Mucosa of rectum (tissue), 2 donors: ENCODE measurements at regions not wholly inside any gene's neighbourhood (a gene's known extent, or its start where the extent isn't known, plus 50 kb on each side); places are given as distances from the start of the nearest gene placed in this dataset.

Experiments used
- H3K27ac ChIP-seq, 2 donors: one replicate each; pipeline ENCODE4 v1.7.0; 2013; ENCODE audit warnings: inconsistent platforms in 2 of 2, low read depth in 2 of 2, low read length in 2 of 2
- H3K27me3 ChIP-seq, 2 donors: one replicate each; pipeline ENCODE4 v1.7.0; 2013; ENCODE audit warnings: low read length in 2 of 2; ENCODE audit not compliant: control insufficient read depth in 2 of 2, insufficient read depth in 2 of 2
- H3K36me3 ChIP-seq, 2 donors: one replicate each; pipeline ENCODE4 v1.7.0; 2013; ENCODE audit warnings: low read length in 2 of 2; ENCODE audit not compliant: control insufficient read depth in 2 of 2, insufficient read depth in 2 of 2
- H3K4me1 ChIP-seq, 2 donors: one replicate each; pipeline ENCODE4 v1.7.0; 2013; ENCODE audit warnings: low read length in 2 of 2, mild to moderate bottlenecking in 1 of 2; ENCODE audit not compliant: control insufficient read depth in 2 of 2, insufficient read depth in 2 of 2
- H3K4me3 ChIP-seq, 2 donors: one replicate each; pipeline ENCODE4 v1.7.0; 2013; ENCODE audit warnings: low read length in 2 of 2
- H3K9ac ChIP-seq, 2 donors: one replicate each; pipeline ENCODE4 v1.7.0; 2013; ENCODE audit warnings: low read length in 2 of 2, low read depth in 1 of 2, mild to moderate bottlenecking in 1 of 2
- H3K9me3 ChIP-seq, 2 donors: one replicate each; pipeline ENCODE4 v1.7.0; 2013; ENCODE audit warnings: low read length in 2 of 2; ENCODE audit not compliant: control insufficient read depth in 2 of 2
- donor health status: healthy.
- donor health status: Normal muscosa, but diverticular disease.

GRCh38 chr13:33510350-33510970 lies 224.9 kb upstream of the STARD13 start:
- Histone ChIP-seq H3K9ac (no peak overlapping the region), H3K9me3 (no peaks in the 10 kb centered on the region), H3K4me1 (peaks cover 0 to 9% of the 10 kb centered on the region in 2 donors), H3K27me3 (no peaks in the 10 kb centered on the region), H3K36me3 (no peaks in the 10 kb centered on the region), H3K4me3 (no peak overlapping the region), H3K27ac (peak overlapping the region; percentile 20 to 57)

GRCh38 chr13:33512880-33513554 lies 227.5 kb upstream of the STARD13 start:
- Histone ChIP-seq H3K4me3 (no peak overlapping the region), H3K27me3 (no peaks in the 10 kb centered on the region), H3K27ac (no peak overlapping the region), H3K4me1 (peaks cover 0 to 9% of the 10 kb centered on the region in 2 donors), H3K9ac (no peak overlapping the region), H3K36me3 (no peaks in the 10 kb centered on the region), H3K9me3 (no peaks in the 10 kb centered on the region)

GRCh38 chr13:33514362-33514761 lies 228.8 kb upstream of the STARD13 start:
- H3K4me1 ChIP-seq: peaks cover 0 to 6% of the 10 kb centered on the region in 2 donors
- no peak overlapping the region for H3K27ac ChIP-seq
- no peaks in the 10 kb centered on the region for H3K9me3 ChIP-seq
- H3K4me3 ChIP-seq: no peak overlapping the region
- H3K27me3 ChIP-seq: no peaks in the 10 kb centered on the region
- no peaks in the 10 kb centered on the region for H3K36me3 ChIP-seq
- no peak overlapping the region for H3K9ac ChIP-seq

GRCh38 chr13:33515146-33515545 lies 229.6 kb upstream of the STARD13 start:
- Histone ChIP-seq H3K4me3 (no peak overlapping the region), H3K9ac (no peak overlapping the region), H3K36me3 (no peaks in the 10 kb centered on the region), H3K4me1 (no peaks in the 10 kb centered on the region), H3K9me3 (no peaks in the 10 kb centered on the region), H3K27me3 (no peaks in the 10 kb centered on the region), H3K27ac (no peak overlapping the region)

GRCh38 chr13:33518452-33518851 lies 232.9 kb upstream of the STARD13 start:
- Histone ChIP-seq H3K9me3 (no peaks in the 10 kb centered on the region), H3K9ac (no peak overlapping the region), H3K36me3 (no peaks in the 10 kb centered on the region), H3K4me3 (no peak overlapping the region), H3K27me3 (no peaks in the 10 kb centered on the region), H3K27ac (no peak overlapping the region), H3K4me1 (no peaks in the 10 kb centered on the region)

- H3K27ac ChIP-seq: no peak overlapping the region
- H3K27me3 ChIP-seq: no peaks in the 10 kb centered on the region
- no peak overlapping the region for H3K4me3 ChIP-seq
- H3K36me3 ChIP-seq: no peaks in the 10 kb centered on the region
- H3K4me1 ChIP-seq: no peaks in the 10 kb centered on the region
- no peak overlapping the region for H3K9ac ChIP-seq
- H3K9me3 ChIP-seq: no peaks in the 10 kb centered on the region
Measured at GRCh38 chr13:33519561-33520467, 234.3 kb upstream of the STARD13 start.

GRCh38 chr13:33520468-33520839 lies 234.9 kb upstream of the STARD13 start:
- Histone ChIP-seq H3K36me3 (no peaks in the 10 kb centered on the region), H3K4me3 (no peak overlapping the region), H3K27me3 (no peaks in the 10 kb centered on the region), H3K4me1 (no peaks in the 10 kb centered on the region), H3K9me3 (no peaks in the 10 kb centered on the region), H3K9ac (no peak overlapping the region), H3K27ac (no peak overlapping the region)

- Histone ChIP-seq H3K36me3 (no peaks in the 10 kb centered on the region), H3K9me3 (no peaks in the 10 kb centered on the region), H3K4me3 (no peak overlapping the region), H3K9ac (no peak overlapping the region), H3K27me3 (no peaks in the 10 kb centered on the region), H3K27ac (no peak overlapping the region), H3K4me1 (no peaks in the 10 kb centered on the region)
Measured at GRCh38 chr13:33524086-33524485, 238.5 kb upstream of the STARD13 start.

- no peak overlapping the region for H3K27ac ChIP-seq
- H3K4me1 ChIP-seq: no peaks in the 10 kb centered on the region
- H3K36me3 ChIP-seq: no peaks in the 10 kb centered on the region
- H3K9me3 ChIP-seq: no peaks in the 10 kb centered on the region
- no peak overlapping the region for H3K4me3 ChIP-seq
- no peak overlapping the region for H3K9ac ChIP-seq
- H3K27me3 ChIP-seq: no peaks in the 10 kb centered on the region
Measured at GRCh38 chr13:33525763-33526162, 240.2 kb upstream of the STARD13 start.

GRCh38 chr13:33526718-33527117 lies 241.2 kb upstream of the STARD13 start:
- Histone ChIP-seq H3K36me3 (no peaks in the 10 kb centered on the region), H3K27me3 (no peaks in the 10 kb centered on the region), H3K4me3 (no peak overlapping the region), H3K4me1 (no peaks in the 10 kb centered on the region), H3K9me3 (no peaks in the 10 kb centered on the region), H3K9ac (no peak overlapping the region), H3K27ac (no peak overlapping the region)
